Prostate gland (tissue), 2 donors: ENCODE measurements at regions not wholly inside any gene's neighbourhood (a gene's known extent, or its start where the extent isn't known, plus 50 kb on each side); places are given as distances from the start of the nearest gene placed in this dataset.

Experiments used
- DNase-seq: peaks from one replicate; pipeline ENCODE4 v3.0.0-alpha.2; 2019; ENCODE audit warnings: low spot score
- H3K27ac ChIP-seq, 2 donors: fragments of 200-600 bp; sonication (generic); 2 replicates each; pipeline ENCODE4 v1.5.1; 2017 to 2019
- H3K27me3 ChIP-seq: fragments of 200-600 bp; sonication (generic); replicated peaks from 2 replicates; pipeline ENCODE4 v1.5.1; 2019; ENCODE audit not compliant: insufficient read depth
- H3K36me3 ChIP-seq, 2 donors: fragments of 200-600 bp; sonication (generic); 1 replicate in 1 of 2; 2 replicates in 1 of 2; pipeline versions ENCODE4 v1.5.1 to v1.8.1; 2017 to 2019
- H3K4me1 ChIP-seq: fragments of 200-600 bp; sonication (generic); replicated peaks from 2 replicates; pipeline ENCODE4 v1.5.1; 2019
- H3K4me3 ChIP-seq, 2 donors: fragments of 200-600 bp; sonication (generic); 2 replicates each; pipeline ENCODE4 v1.5.1; 2017 to 2019
- H3K9me3 ChIP-seq: fragments of 200-600 bp; sonication (generic); 2 replicates; pipeline ENCODE4 v1.5.1; 2017
- CTCF ChIP-seq, 4 experiments: fragments of 200-600 bp in 2 of 4; fragments of 450-650 bp in 2 of 4; sonication (generic) in 2 of 4; IDR thresholded peaks; 1 replicate in 3 of 4; 2 replicates in 1 of 4; pipeline ENCODE4 v1.5.1; 2016 to 2019; ENCODE audit warnings: antibody characterized with exemption in 4 of 4, mild to moderate bottlenecking in 2 of 4, moderate library complexity in 2 of 4
- POLR2A ChIP-seq: fragments of 450-650 bp; IDR thresholded peaks from one replicate; pipeline ENCODE4 v1.6.1; 2016; ENCODE audit warnings: antibody characterized with exemption, mild to moderate bottlenecking
- POLR2AphosphoS5 ChIP-seq: sonication (generic); formaldehyde crosslinking; IDR thresholded peaks from one replicate; pipeline ENCODE4 v1.6.1; 2017; ENCODE audit warnings: antibody characterized with exemption
- WGBS: methylation state at CpG from one replicate; pipeline ENCODE4 v1.1.5; 2018; 5-methylcytosine and 5-hydroxymethylcytosine counted together
- intact Hi-C: fragments of 100-400 bp; cut with DNase I; formaldehyde crosslinking; loops from one replicate; pipeline ENCODE4 v1.14.2; 2022

GRCh38 chr2:147665105-147665504, 179.7 kb upstream of the ACVR2A start:
- no peak for DNase-seq
- WGBS: 83% methylated on average over 2 of the region's 2 CpGs
- H3K4me1 ChIP-seq: no peaks in the 10 kb centered on the region
- intact Hi-C loops: no loop called here
- no peaks in the 10 kb centered on the region for H3K27me3 ChIP-seq
- TF ChIP-seq POLR2A: no peak
- no peak for TF ChIP-seq CTCF (IDR thresholded peaks at IDR 0.05)
- TF ChIP-seq POLR2AphosphoS5: no peak
- no peaks in the 10 kb centered on the region for H3K9me3 ChIP-seq
- H3K4me3 ChIP-seq: no peak overlapping the region
- no peaks in the 10 kb centered on the region for H3K36me3 ChIP-seq
- no peak overlapping the region for H3K27ac ChIP-seq

GRCh38 chr2:147663962-147664361, 180.9 kb upstream of the ACVR2A start:
- TF ChIP-seq POLR2AphosphoS5 (no peak), CTCF (IDR thresholded peaks at IDR 0.05) (no peak), POLR2A (no peak)
- no peak for DNase-seq
- Histone ChIP-seq H3K4me1 (no peaks in the 10 kb centered on the region), H3K27me3 (no peaks in the 10 kb centered on the region), H3K27ac (no peak overlapping the region), H3K9me3 (no peaks in the 10 kb centered on the region), H3K36me3 (no peaks in the 10 kb centered on the region), H3K4me3 (no peak overlapping the region)
- intact Hi-C loops: no loop called here
- WGBS: 70% methylated on average over 2 of the region's 2 CpGs

GRCh38 chr2:147663153-147663961, 181.5 kb upstream of the ACVR2A start:
- intact Hi-C loops: no loop called here
- WGBS: 83% methylated on average over 5 of the region's 5 CpGs
- H3K27ac ChIP-seq: no peak overlapping the region
- no peaks in the 10 kb centered on the region for H3K9me3 ChIP-seq
- TF ChIP-seq CTCF (IDR thresholded peaks at IDR 0.05): no peak
- no peak for TF ChIP-seq POLR2A
- no peak for TF ChIP-seq POLR2AphosphoS5
- no peaks in the 10 kb centered on the region for H3K36me3 ChIP-seq
- H3K4me3 ChIP-seq: no peak overlapping the region
- no peak for DNase-seq
- H3K27me3 ChIP-seq: no peaks in the 10 kb centered on the region
- H3K4me1 ChIP-seq: no peaks in the 10 kb centered on the region

- no peaks in the 10 kb centered on the region for H3K36me3 ChIP-seq
- H3K9me3 ChIP-seq: no peaks in the 10 kb centered on the region
- TF ChIP-seq POLR2A: no peak
- TF ChIP-seq CTCF (IDR thresholded peaks at IDR 0.05): no peak
- no peak for TF ChIP-seq POLR2AphosphoS5
- DNase-seq: no peak
- 93% methylated on average over 4 of the region's 4 CpGs for WGBS
- no peak overlapping the region for H3K27ac ChIP-seq
- H3K4me3 ChIP-seq: no peak overlapping the region
- no peaks in the 10 kb centered on the region for H3K4me1 ChIP-seq
- no peaks in the 10 kb centered on the region for H3K27me3 ChIP-seq
- intact Hi-C loops: no loop called here
These were observed 182.6 kb upstream of the ACVR2A start for GRCh38 chr2:147662221-147662620.

- Histone ChIP-seq H3K4me3 (no peak overlapping the region), H3K27ac (no peak overlapping the region), H3K9me3 (no peaks in the 10 kb centered on the region), H3K27me3 (no peaks in the 10 kb centered on the region), H3K4me1 (no peaks in the 10 kb centered on the region), H3K36me3 (no peaks in the 10 kb centered on the region)
- intact Hi-C loops: no loop called here
- 81% methylated on average over 2 of the region's 2 CpGs for whole genome bisulfite sequencing
- no peak for DNase-seq
- no peak for TF ChIP-seq POLR2A
- no peak for TF ChIP-seq POLR2AphosphoS5
- TF ChIP-seq CTCF (IDR thresholded peaks at IDR 0.05): no peak
These were observed 184.1 kb upstream of the ACVR2A start for GRCh38 chr2:147660680-147661079.
